ENCODE measurements at regions not wholly inside any gene's neighbourhood (a gene's known extent, or its start where the extent isn't known, plus 50 kb on each side); places are given as distances from the start of the nearest gene placed in this dataset.

- TF ChIP-seq CTCF (IDR thresholded peaks at IDR 0.05 in 4 of 5, conservative IDR thresholded peaks at IDR 0.05 in 1 of 5) = peak in 1 of 5 experiments; percentile 26
- peak in 1 of 2 donors; percentile 27 for TF ChIP-seq POLR2A (IDR thresholded peaks at IDR 0.05)
Measured at GRCh38 chr2:131682122-131682944, 154.6 kb downstream of the CCDC74A start.
